HG03521 (cell line): ENCODE measurements at regions not wholly inside any gene's neighbourhood (a gene's known extent, or its start where the extent isn't known, plus 50 kb on each side); places are given as distances from the start of the nearest gene placed in this dataset.
"Not testable (repeated sequence)": the region's sequence is repeated elsewhere in the genome, so short reads cannot be mapped to it uniquely, and the experiment has no call there.

Experiments
- ATAC-seq: cut with Tn5 transposase; IDR thresholded peaks from one replicate; pipeline ENCODE4 v1.9.1; 2021; ENCODE audit warnings: mild to moderate bottlenecking, moderate library complexity; ENCODE audit not compliant: unreplicated experiment

GRCh38 chrX:42157923-42158322, 234.6 kb upstream of the CASK start:
- ATAC-seq: not testable (repeated sequence)

- no peak for ATAC-seq
These were observed 228.5 kb upstream of the CASK start for GRCh38 chrX:42151808-42152207.

- no peak for ATAC-seq
These were observed 226.4 kb upstream of the CASK start for GRCh38 chrX:42149765-42150164.

DNA sequence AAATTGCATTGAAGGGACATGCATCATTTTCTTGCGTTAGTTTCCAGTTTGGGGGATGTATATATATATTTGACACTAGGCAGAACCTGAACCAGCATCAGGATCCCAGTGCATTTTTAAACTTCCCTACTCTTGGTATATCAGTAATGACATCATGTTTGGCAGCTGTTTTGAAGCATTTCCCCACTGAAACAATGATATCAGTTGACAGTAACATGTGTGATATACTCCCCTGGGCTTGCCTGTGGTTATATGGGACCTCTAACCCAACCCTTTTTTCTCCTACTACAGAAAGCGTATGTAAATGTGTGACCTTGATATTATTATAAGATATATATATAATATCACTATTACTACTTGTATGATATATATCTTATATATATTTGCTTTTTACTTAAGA, 225.9 kb upstream of the CASK start:
- no peak for ATAC-seq

GRCh38 chrX:42143866-42144592, 220.7 kb upstream of the CASK start:
- ATAC-seq: no peak

- no peak for ATAC-seq
These were observed 217.0 kb upstream of the CASK start for GRCh38 chrX:42140320-42140719.

DNA sequence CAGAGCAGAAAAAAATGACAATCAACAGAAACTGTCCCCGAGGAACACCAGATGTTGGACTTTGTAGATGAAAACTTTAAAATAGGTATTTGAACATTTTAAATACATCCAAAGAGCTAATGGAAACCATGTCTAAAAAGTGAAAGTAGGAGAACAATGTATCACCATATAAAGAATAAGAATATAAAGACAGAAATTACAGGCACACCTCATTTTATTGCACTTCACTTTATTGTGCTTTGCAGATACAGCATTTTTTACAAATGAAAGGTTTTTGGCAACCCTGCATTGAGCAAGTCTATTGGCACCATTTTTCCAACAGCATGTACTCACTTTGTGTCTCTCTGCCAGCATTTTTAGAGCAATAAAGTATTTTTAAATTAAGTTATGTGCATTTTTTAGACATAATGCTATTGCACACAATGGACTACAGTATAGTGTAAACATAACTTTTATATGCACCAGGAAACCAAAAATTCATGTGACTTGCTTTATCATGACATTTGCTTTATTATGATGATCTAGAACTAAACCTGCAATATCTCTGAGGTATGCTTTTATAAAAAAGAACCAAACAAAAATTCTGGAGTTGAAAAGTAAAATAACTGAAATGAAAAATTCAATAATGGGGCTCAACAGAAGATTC, 212.4 kb upstream of the CASK start:
- ATAC-seq: no peak

DNA sequence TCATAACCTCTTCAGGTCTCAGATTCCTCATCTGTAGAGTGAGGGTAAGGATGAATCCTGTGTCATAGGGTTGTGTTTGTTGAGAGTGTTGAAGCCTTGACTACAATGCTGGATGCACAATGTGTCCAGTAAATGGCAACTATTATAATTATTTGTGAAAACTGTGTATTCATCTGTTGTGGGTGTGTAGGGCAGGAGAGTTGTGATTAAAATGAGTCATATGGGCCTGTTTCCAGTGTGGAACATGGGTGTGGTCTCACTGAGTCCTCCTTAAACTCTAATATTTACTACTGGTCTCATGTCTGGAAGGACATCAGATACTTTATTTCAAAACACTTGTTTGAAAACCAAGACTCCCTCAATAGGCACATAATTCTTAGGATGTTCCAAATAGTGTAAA, 208.5 kb upstream of the CASK start:
- no peak for ATAC-seq

- ATAC-seq: no peak
These were observed 205.9 kb upstream of the CASK start for GRCh38 chrX:42129022-42129940.

GRCh38 chrX:42128587-42128986, 205.2 kb upstream of the CASK start:
- ATAC-seq: no peak

DNA sequence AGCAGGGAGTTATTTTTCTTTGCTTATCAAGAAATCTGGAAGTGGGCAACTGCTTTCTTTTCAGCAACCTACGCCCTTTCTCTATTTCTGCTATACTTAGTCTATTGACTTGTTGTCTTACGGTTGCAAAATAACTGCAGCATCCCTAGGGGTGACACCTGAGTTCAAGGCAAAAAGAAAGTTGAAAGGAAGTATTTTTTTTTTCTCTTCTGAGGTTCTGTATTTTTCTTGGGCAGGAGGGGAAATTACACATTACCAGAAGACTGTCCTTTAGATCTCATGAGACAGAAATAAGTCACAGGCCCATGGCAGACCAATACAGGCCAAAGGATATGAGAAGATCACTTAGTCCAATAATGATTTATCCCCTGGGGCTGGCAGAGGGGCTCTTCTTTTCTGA, 204.7 kb upstream of the CASK start:
- ATAC-seq: no peak

DNA sequence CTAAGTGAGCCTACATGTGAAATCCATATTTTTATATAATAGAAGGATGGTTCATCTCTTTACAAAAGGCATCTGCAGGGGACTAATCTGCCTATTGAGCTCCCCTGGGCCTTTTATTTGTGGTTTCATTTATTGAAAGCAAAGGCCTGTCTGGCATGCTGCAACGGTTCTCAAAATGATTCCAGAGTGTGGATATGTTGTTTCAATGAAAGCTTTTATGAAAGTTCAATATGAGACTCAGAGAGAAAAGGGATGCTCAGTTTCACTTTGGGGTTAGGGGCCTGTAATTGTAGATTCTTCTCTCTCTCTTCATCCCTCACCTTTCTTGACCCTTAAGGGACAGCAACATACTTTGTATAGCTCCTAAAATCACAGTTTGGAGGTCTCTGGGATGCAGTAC, 204.2 kb upstream of the CASK start:
- ATAC-seq: no peak

DNA sequence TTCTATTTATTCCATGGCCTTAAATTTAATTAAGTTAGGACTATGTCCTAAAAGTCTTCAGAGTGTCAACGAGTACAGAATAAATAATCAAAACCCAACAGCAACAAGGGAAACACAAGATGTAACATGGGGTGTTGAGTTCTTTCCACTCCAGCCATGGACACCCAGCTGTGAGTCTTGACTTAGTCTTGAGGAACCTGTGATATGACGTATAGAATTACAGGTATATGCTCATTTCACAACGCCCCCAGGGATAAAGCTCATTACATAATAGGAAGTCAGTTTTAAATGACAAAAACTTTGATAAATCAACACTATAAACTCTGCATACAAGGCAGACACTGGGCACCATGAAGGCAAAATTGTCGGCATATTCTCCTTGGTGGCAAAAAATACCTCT, 200.0 kb upstream of the CASK start:
- ATAC-seq: no peak

DNA sequence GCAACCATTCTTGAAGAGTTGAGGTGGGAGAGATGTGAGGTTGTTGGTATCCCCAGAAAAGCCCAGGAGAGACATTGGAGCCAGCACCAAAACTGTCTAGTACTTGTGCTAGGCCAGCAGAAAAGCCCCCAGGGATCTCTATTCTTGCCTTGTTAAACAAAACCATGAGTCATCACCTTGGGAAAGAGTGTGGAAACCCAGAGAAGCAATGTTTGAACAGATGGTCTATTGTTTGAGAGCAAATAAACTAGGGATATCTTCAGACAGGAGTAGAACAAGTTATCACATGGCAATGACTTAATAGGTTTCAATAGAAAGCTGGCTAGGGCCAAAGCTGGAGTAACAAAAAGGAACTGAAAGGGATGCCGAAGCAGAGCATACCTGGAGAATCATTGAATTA, 195.7 kb upstream of the CASK start:
- ATAC-seq: no peak

DNA sequence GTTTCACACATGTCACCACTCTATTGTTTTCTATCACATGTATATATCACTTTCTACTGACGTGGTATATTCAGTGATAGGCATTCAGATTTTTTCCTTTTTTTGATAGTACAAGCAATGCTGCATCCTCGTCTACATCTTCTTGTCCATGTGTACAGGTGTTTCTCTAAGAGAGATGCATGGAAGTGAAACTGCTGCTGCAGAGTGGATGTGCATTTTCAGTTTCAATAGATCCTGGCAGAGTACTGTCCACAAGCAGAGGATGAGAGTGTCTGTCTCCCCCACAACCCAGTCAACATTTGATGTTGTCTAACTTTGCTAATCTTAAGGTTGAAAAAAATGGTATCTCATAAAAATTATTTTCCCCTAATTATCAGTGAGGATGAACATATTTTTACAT, 194.0 kb upstream of the CASK start:
- ATAC-seq: peak; percentile 87

- ATAC-seq: no peak
These were observed 186.1 kb upstream of the CASK start for GRCh38 chrX:42109428-42109827.

- ATAC-seq: no peak
These were observed 184.4 kb upstream of the CASK start for GRCh38 chrX:42107495-42108488.

DNA sequence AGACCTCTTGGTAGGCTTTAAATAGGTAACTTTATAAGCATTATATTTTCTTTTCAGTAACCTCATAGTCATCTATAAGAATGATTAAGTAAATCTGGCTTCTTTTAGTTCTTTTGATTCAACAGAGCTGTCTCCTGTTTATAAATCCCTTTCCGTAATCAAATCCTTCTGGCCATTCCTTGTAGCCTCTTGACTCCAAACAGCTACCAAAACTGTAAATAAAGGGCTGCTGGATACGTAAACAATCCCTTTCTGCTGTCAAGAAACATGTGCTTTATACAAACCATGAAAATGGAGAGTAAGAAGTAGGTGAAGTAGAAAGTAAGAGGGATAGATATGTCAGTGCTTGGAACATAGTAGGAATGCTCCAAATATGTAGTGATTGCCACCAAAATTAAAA, 183.2 kb upstream of the CASK start:
- no peak for ATAC-seq

- no peak for ATAC-seq
These were observed 179.4 kb upstream of the CASK start for GRCh38 chrX:42102586-42103282.

DNA sequence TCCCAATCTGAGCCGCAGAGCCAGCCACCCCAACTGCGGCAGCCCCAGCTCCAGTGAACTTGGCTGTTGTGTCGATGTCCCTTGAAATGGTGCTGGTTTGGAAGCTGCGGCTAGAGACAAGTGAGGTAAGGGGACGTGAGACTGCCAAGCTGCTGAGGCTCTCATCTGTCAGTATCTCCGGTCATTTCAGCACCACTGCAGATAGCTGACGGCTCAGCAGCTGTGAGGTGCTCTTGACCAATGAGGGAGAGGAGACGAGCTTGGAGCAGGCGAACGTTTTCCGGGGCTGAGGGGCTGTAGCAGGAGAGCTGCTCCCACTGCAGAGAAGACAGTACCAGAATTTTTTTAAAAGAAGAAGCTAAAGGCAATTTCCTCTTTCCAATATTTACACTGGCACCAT, 175.5 kb upstream of the CASK start:
- no peak for ATAC-seq
